MCF 10A (cell line): ENCODE measurements at regions not wholly inside any gene's neighbourhood (a gene's known extent, or its start where the extent isn't known, plus 50 kb on each side); places are given as distances from the start of the nearest gene placed in this dataset.
"Not testable (repeated sequence)": the region's sequence is repeated elsewhere in the genome, so short reads cannot be mapped to it uniquely, and the experiment has no call there.

Experiments used
- BruUV-seq: library from RNA; stranded (reverse); fragments of 400-500 nt; replicated peaks from 2 replicates; lab custom pipeline; 2021; lab: Mats Ljungman, UMichigan
- CTCF ChIA-PET: fragments of 300-600 bp; sonication (Branson Sonifier 250); formaldehyde crosslinking; extraction: SDS; loops from one replicate; lab custom pipeline; 2021; ENCODE audit warnings: antibody characterized with exemption, inconsistent platforms; lab: Yijun Ruan, JAX
- POLR2A ChIA-PET: fragments of 300-600, 350-650 bp; sonication (Branson Sonifier 250); formaldehyde crosslinking; extraction: SDS; loops from one replicate; lab custom pipeline; 2020; ENCODE audit warnings: antibody characterized with exemption, inconsistent platforms; lab: Yijun Ruan, JAX
- DNase-seq: peaks from one replicate; pipeline ENCODE4 v3.0.0-alpha.2; 2018; ENCODE audit not compliant: unreplicated experiment
- H3K27ac Mint-ChIP-seq: one replicate; pipeline ENCODE4 v1.8.0; 2022; ENCODE audit warnings: mild to moderate bottlenecking, low read depth, mixed read lengths; ENCODE audit not compliant: unreplicated experiment
- H3K27me3 Mint-ChIP-seq: one replicate; pipeline ENCODE4 v1.8.0; 2022; ENCODE audit warnings: mixed read lengths; ENCODE audit not compliant: insufficient read depth, unreplicated experiment
- H3K36me3 Mint-ChIP-seq: one replicate; pipeline ENCODE4 v1.8.0; 2022; ENCODE audit warnings: mild to moderate bottlenecking, moderate library complexity, mixed read lengths; ENCODE audit not compliant: insufficient read depth, unreplicated experiment
- H3K4me1 Mint-ChIP-seq: one replicate; pipeline ENCODE4 v1.8.0; 2022; ENCODE audit warnings: mixed read lengths; ENCODE audit not compliant: insufficient read depth, unreplicated experiment
- H3K4me3 Mint-ChIP-seq: one replicate; pipeline ENCODE4 v1.8.0; 2022; ENCODE audit warnings: mild to moderate bottlenecking, moderate library complexity, mixed read lengths; ENCODE audit not compliant: unreplicated experiment
- H3K9me3 Mint-ChIP-seq: one replicate; pipeline ENCODE4 v1.8.0; 2022; ENCODE audit warnings: mixed read lengths; ENCODE audit not compliant: unreplicated experiment
- intact Hi-C: fragments of 100-400 bp; cut with micrococcal nuclease; formaldehyde crosslinking; loops from 2 replicates; pipeline ENCODE4 v1.14.1; 2022
- TF ChIP-seq, protein P1 (sequence below): fragments of 200-600 bp; IDR thresholded peaks from one replicate; pipeline ENCODE4 v1.8.0; 2022; ENCODE audit warnings: antibody characterized with exemption, mild to moderate bottlenecking; ENCODE audit not compliant: unreplicated experiment

DNA sequence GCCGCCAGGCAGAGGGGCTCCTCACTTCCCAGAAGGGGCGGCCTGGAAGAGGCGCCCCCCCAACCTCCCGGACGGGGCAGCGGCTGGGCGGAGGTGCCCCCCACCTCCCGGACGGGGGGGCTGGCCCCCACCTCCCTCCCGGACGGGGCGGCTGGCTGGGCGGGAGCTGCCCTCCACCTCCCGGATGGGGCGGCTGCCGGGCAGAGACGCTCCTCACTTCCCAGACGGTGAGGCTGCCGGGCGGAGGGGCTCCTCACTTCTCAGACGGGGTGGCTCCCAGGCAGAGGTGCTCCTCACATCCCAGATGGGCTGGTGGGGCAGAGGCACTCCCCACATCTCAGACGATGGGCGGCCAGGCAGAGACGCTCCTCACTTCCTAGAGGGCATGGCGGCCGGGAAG lies 389.7 kb upstream of the EYS start:
- Mint-ChIP-seq H3K27ac (no peak overlapping the region), H3K27me3 (no peaks in the 10 kb centered on the region), H3K4me3 (no peak overlapping the region), H3K36me3 (no peaks in the 10 kb centered on the region), H3K9me3 (peaks cover 15% of the 10 kb centered on the region), H3K4me1 (peaks cover 5% of the 10 kb centered on the region)
- POLR2A ChIA-PET, result no interaction called here
- TF ChIP-seq, protein P1, sequence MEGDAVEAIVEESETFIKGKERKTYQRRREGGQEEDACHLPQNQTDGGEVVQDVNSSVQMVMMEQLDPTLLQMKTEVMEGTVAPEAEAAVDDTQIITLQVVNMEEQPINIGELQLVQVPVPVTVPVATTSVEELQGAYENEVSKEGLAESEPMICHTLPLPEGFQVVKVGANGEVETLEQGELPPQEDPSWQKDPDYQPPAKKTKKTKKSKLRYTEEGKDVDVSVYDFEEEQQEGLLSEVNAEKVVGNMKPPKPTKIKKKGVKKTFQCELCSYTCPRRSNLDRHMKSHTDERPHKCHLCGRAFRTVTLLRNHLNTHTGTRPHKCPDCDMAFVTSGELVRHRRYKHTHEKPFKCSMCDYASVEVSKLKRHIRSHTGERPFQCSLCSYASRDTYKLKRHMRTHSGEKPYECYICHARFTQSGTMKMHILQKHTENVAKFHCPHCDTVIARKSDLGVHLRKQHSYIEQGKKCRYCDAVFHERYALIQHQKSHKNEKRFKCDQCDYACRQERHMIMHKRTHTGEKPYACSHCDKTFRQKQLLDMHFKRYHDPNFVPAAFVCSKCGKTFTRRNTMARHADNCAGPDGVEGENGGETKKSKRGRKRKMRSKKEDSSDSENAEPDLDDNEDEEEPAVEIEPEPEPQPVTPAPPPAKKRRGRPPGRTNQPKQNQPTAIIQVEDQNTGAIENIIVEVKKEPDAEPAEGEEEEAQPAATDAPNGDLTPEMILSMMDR, result no peak
- intact Hi-C loops, result no loop called here
- CTCF ChIA-PET, result no interaction called here
- no peak for DNase-seq
- no TSS peak for BruUV-seq

DNA sequence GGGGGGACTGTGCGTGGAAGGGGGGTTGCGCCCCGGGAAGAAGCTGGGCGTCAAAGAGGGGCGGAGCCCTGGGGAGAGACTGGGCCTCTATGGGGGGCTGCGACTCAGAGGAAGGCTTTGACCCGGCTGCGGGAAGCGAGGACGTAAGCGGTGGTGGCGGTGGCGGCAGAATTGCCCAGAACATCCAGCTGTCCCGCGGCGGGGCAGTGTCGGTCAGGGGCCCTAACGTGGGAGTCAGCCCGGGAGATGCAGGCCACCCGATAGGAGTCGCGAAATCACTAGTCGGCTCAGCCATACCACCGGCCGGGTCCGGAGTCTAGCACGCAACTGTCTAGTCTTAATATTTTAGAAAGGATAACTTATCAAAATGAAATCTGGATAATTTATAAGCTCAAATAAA lies 387.6 kb upstream of the EYS start:
- peaks cover 5% of the 10 kb centered on the region for H3K4me1 Mint-ChIP-seq
- intact Hi-C loops, result no loop called here

DNA sequence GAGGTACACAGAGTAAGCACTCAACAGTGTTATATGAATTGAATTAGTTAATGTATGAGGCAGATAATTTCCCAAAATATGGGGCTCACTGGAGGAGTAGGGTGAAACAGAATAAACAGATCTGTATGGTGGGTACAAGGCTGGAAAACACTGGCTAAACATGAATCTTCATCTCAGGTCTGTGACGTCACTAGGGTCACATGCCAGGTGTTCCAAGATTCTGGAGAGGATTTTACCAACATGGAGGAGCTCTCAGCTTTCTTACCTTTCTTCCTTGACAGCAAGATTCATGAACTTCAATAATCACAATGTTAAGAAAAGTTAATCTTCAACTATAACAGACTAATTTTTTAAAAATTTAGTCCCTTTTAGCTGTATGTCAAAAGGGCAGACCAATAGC lies 385.3 kb upstream of the EYS start:
- H3K27ac Mint-ChIP-seq, H3K36me3 Mint-ChIP-seq, H3K4me1 Mint-ChIP-seq, DNase-seq, POLR2A ChIA-PET, intact Hi-C loops, CTCF ChIA-PET, H3K4me3 Mint-ChIP-seq, H3K27me3 Mint-ChIP-seq, BruUV-seq: not testable (repeated sequence)
- H3K9me3 Mint-ChIP-seq, result peaks cover 12% of the 10 kb centered on the region

More for the DNA sequence above, 387.6 kb upstream of the EYS start:
- CTCF ChIA-PET, result no interaction called here
- Mint-ChIP-seq H3K36me3 (no peaks in the 10 kb centered on the region), H3K27ac (no peak overlapping the region), H3K27me3 (no peaks in the 10 kb centered on the region), H3K4me3 (no peak overlapping the region), H3K9me3 (peaks cover 8% of the 10 kb centered on the region)
- POLR2A ChIA-PET, result no interaction called here
- no peak for DNase-seq
- no TSS peak for BruUV-seq
- TF ChIP-seq, protein P1, result no peak

DNA sequence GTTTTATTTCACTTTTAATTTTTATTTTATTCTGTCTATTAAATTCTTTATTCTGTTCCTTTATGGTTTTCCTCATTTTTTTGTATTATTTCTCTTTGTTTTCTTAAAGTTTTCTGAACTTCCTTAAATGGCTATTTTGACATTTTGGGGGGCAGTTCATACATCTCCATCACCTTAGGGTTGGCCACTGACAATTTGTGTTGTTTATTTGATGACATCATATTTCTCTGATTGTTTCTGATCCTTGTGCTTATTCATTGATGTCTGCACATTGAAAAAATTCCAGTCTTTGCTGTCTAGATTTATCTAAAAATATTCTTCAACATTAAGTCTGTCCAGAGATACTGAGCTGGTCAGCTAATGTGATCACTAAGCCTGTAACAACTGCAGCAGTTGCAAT lies 379.5 kb upstream of the EYS start:
- Mint-ChIP-seq H3K4me1 (no peaks in the 10 kb centered on the region), H3K27me3 (no peaks in the 10 kb centered on the region), H3K36me3 (no peaks in the 10 kb centered on the region), H3K27ac (no peak overlapping the region), H3K4me3 (no peak overlapping the region), H3K9me3 (peaks cover 17% of the 10 kb centered on the region)
- BruUV-seq, result no TSS peak
- no peak for DNase-seq
- CTCF ChIA-PET, result no interaction called here
- POLR2A ChIA-PET, result no interaction called here
- intact Hi-C loops, result no loop called here
- TF ChIP-seq, protein P1, result no peak

DNA sequence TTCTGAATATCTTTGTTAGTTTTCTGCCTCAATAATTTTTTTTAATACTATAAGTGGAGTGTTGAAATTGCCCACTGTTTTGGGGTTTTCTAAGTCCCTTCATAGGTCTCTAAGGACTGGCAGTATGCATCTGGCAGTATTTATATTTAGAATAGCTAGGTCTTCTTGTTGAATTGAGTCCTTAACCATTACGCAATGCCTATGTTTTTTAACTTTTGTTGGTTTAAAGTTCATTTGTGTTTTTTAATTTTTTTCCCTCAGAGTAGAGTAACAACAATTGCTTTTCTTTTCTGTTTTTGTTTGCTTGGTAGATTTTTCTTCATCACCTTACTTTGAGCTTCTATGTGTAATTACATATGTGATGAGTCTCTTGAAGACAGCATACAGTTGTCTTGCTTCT lies 375.9 kb upstream of the EYS start:
- H3K4me3 Mint-ChIP-seq, result no peak overlapping the region
- intact Hi-C loops, result no loop called here
- TF ChIP-seq, protein P1, result no peak
- H3K4me1 Mint-ChIP-seq, result no peaks in the 10 kb centered on the region
- peaks cover 17% of the 10 kb centered on the region for H3K9me3 Mint-ChIP-seq
- CTCF ChIA-PET, result no interaction called here
- no peaks in the 10 kb centered on the region for H3K27me3 Mint-ChIP-seq
- DNase-seq, result no peak
- POLR2A ChIA-PET, result interaction anchor here (0.6 kb wide), 1 partner anchor 20 kb away, joined by 3 read pairs; no protein-coding TSS in a partner anchor
- no TSS peak for BruUV-seq
- no peaks in the 10 kb centered on the region for H3K36me3 Mint-ChIP-seq
- no peak overlapping the region for H3K27ac Mint-ChIP-seq
